OCI-LY1 (cell line): ENCODE measurements at regions not wholly inside any gene's neighbourhood (a gene's known extent, or its start where the extent isn't known, plus 50 kb on each side); places are given as distances from the start of the nearest gene placed in this dataset.

ENCODE experiments used
- H2AFZ ChIP-seq: fragments of 200-600 bp; sonication (generic), shearing (Covaris generic); 2 replicates; pipeline ENCODE4 v1.6.0; 2014; ENCODE audit warnings: antibody characterized with exemption, mild to moderate bottlenecking, low read length
- H3F3A ChIP-seq: fragments of 200-600 bp; sonication (generic), shearing (Covaris generic); 2 replicates; pipeline ENCODE4 v1.6.0; 2014; ENCODE audit warnings: mild to moderate bottlenecking, antibody characterized with exemption, low read length, moderate library complexity; ENCODE audit not compliant: insufficient read depth
- H3K27ac ChIP-seq: fragments of 200-600 bp; sonication (generic); 2 replicates; pipeline ENCODE4 v1.5.1; 2014; ENCODE audit warnings: low read length, mixed run types, mild to moderate bottlenecking, low read depth; ENCODE audit not compliant: poor library complexity, severe bottlenecking
- H3K27me3 ChIP-seq: fragments of 200-600 bp; sonication (generic); 2 replicates; pipeline ENCODE4 v1.6.0; 2014; ENCODE audit warnings: antibody characterized with exemption, mild to moderate bottlenecking, low read length, moderate library complexity; ENCODE audit not compliant: insufficient read depth
- H3K36me3 ChIP-seq: fragments of 200-600 bp; sonication (generic); 2 replicates; pipeline ENCODE4 v1.6.1; 2014; ENCODE audit warnings: mild to moderate bottlenecking, antibody characterized with exemption, low read length, moderate library complexity, mixed read lengths; ENCODE audit not compliant: insufficient read depth
- H3K4me1 ChIP-seq: fragments of 200-600 bp; sonication (generic); 2 replicates; pipeline ENCODE4 v1.5.1; 2014; ENCODE audit warnings: mild to moderate bottlenecking, low read length, moderate library complexity; ENCODE audit not compliant: insufficient read depth, severe bottlenecking
- H3K4me2 ChIP-seq: fragments of 200-600 bp; sonication (generic), shearing (Covaris generic); 2 replicates; pipeline ENCODE4 v1.6.1; 2014; ENCODE audit warnings: low read length
- H3K4me3 ChIP-seq: fragments of 200-600 bp; sonication (generic); 2 replicates; pipeline ENCODE4 v1.5.1; 2014; ENCODE audit warnings: low read length, low read depth, mild to moderate bottlenecking, mixed read lengths; ENCODE audit not compliant: poor library complexity, severe bottlenecking
- H3K79me2 ChIP-seq: fragments of 200-600 bp; shearing (Covaris generic); 2 replicates; pipeline ENCODE4 v1.6.1; 2016; ENCODE audit warnings: mixed run types, low read length, mixed read lengths; ENCODE audit not compliant: insufficient read depth
- H3K9ac ChIP-seq: fragments of 200-600 bp; sonication (generic), shearing (Covaris generic); 2 replicates; pipeline ENCODE4 v1.6.1; 2014; ENCODE audit warnings: mild to moderate bottlenecking, low read length, mixed read lengths
- H3K9me2 ChIP-seq: fragments of 200-600 bp; sonication (generic), shearing (Covaris generic); 2 replicates; pipeline ENCODE4 v1.6.1; 2014; ENCODE audit warnings: low read depth, mild to moderate bottlenecking, low read length, mixed read lengths
- H3K9me3 ChIP-seq: fragments of 200-600 bp; shearing (Covaris generic); 2 replicates; pipeline ENCODE4 v1.6.1; 2014; ENCODE audit warnings: low read length, mixed read lengths
- H4K20me1 ChIP-seq: fragments of 200-600 bp; sonication (generic), shearing (Covaris generic); 2 replicates; pipeline ENCODE4 v1.6.0; 2016; ENCODE audit warnings: mild to moderate bottlenecking, low read length; ENCODE audit not compliant: insufficient read depth
- CTCF ChIP-seq: fragments of 200-600 bp; sonication (generic), shearing (Covaris generic); IDR thresholded peaks from 2 replicates; pipeline ENCODE4 v1.5.1; 2017; ENCODE audit warnings: mild to moderate bottlenecking, antibody characterized with exemption, low read length, moderate library complexity, mixed read lengths
- EZH2 ChIP-seq: fragments of 200-600 bp; sonication (generic), shearing (Covaris generic); IDR thresholded peaks from 2 replicates; pipeline ENCODE4 v1.8.0; 2017; ENCODE audit warnings: borderline replicate concordance, mixed run types, mild to moderate bottlenecking, antibody characterized with exemption, low read length, moderate library complexity, mixed read lengths

GRCh38 chr13:75993241-75993640 lies 357.1 kb downstream of the LMO7 start:
- H3K27me3 ChIP-seq, result no peaks in the 10 kb centered on the region
- H3K36me3 ChIP-seq, result no peaks in the 10 kb centered on the region
- H3K4me2 ChIP-seq, result no peak overlapping the region

GRCh38 chr13:75986818-75987217 lies 350.7 kb downstream of the LMO7 start:
- H4K20me1 ChIP-seq, result no peaks in the 10 kb centered on the region
- no peaks in the 10 kb centered on the region for H3K79me2 ChIP-seq
- H3F3A ChIP-seq, result no peaks in the 10 kb centered on the region
- no peaks in the 10 kb centered on the region for H3K36me3 ChIP-seq
- no peaks in the 10 kb centered on the region for H3K9me3 ChIP-seq
- H3K4me1 ChIP-seq, result no peaks in the 10 kb centered on the region
- H2AFZ ChIP-seq, result no peak overlapping the region
- H3K4me2 ChIP-seq, result no peak overlapping the region
- no peak overlapping the region for H3K9ac ChIP-seq
- no peak overlapping the region for H3K27ac ChIP-seq
- H3K4me3 ChIP-seq, result no peak overlapping the region
- no peaks in the 10 kb centered on the region for H3K9me2 ChIP-seq
- H3K27me3 ChIP-seq, result no peaks in the 10 kb centered on the region
- TF ChIP-seq CTCF, result no peak
- TF ChIP-seq EZH2, result no peak

More at GRCh38 chr13:75993241-75993640, 357.1 kb downstream of the LMO7 start:
- H3K4me3 ChIP-seq, result no peak overlapping the region
- no peaks in the 10 kb centered on the region for H3F3A ChIP-seq
- no peak overlapping the region for H3K27ac ChIP-seq
- H3K4me1 ChIP-seq, result no peaks in the 10 kb centered on the region
- no peak overlapping the region for H3K9ac ChIP-seq
- no peaks in the 10 kb centered on the region for H4K20me1 ChIP-seq
- H3K9me2 ChIP-seq, result no peaks in the 10 kb centered on the region
- H2AFZ ChIP-seq, result no peak overlapping the region
- no peaks in the 10 kb centered on the region for H3K9me3 ChIP-seq
- no peak for TF ChIP-seq EZH2
- TF ChIP-seq CTCF, result no peak
- no peaks in the 10 kb centered on the region for H3K79me2 ChIP-seq

- Histone ChIP-seq H3K27me3 (no peaks in the 10 kb centered on the region), H2AFZ (no peak overlapping the region), H3K9ac (no peak overlapping the region), H3K9me2 (no peaks in the 10 kb centered on the region), H3K9me3 (no peaks in the 10 kb centered on the region), H3K27ac (no peak overlapping the region), H3K4me2 (no peak overlapping the region), H3K4me3 (no peak overlapping the region), H4K20me1 (no peaks in the 10 kb centered on the region), H3F3A (no peaks in the 10 kb centered on the region), H3K79me2 (no peaks in the 10 kb centered on the region), H3K4me1 (no peaks in the 10 kb centered on the region), H3K36me3 (no peaks in the 10 kb centered on the region)
- TF ChIP-seq EZH2, result no peak
- TF ChIP-seq CTCF, result no peak
Measured at GRCh38 chr13:75985132-75985531, 349.0 kb downstream of the LMO7 start.
